Glutamatergic neuron (in vitro differentiated cells): ENCODE measurements at regions not wholly inside any gene's neighbourhood (a gene's known extent, or its start where the extent isn't known, plus 50 kb on each side); places are given as distances from the start of the nearest gene placed in this dataset.

Source experiments
- DNase-seq: peaks from one replicate; pipeline ENCODE4 v3.0.0; 2022
- H3K27ac Mint-ChIP-seq: one replicate; pipeline ENCODE4 v1.8.0; 2020; ENCODE audit warnings: mild to moderate bottlenecking, mixed read lengths, inconsistent platforms; ENCODE audit not compliant: unreplicated experiment
- H3K27me3 Mint-ChIP-seq: one replicate; pipeline ENCODE4 v1.8.0; 2020; ENCODE audit warnings: mild to moderate bottlenecking, moderate library complexity, mixed read lengths, inconsistent platforms; ENCODE audit not compliant: unreplicated experiment
- H3K36me3 Mint-ChIP-seq: one replicate; pipeline ENCODE4 v1.8.0; 2020; ENCODE audit warnings: mild to moderate bottlenecking, mixed read lengths, inconsistent platforms; ENCODE audit not compliant: unreplicated experiment
- H3K4me1 Mint-ChIP-seq: one replicate; pipeline ENCODE4 v1.8.0; 2020; ENCODE audit warnings: mild to moderate bottlenecking, low read depth, mixed read lengths, inconsistent platforms; ENCODE audit not compliant: unreplicated experiment
- H3K4me3 Mint-ChIP-seq: one replicate; pipeline ENCODE4 v1.8.0; 2020; ENCODE audit warnings: mild to moderate bottlenecking, mixed read lengths, inconsistent platforms; ENCODE audit not compliant: unreplicated experiment
- H3K9me3 Mint-ChIP-seq: one replicate; pipeline ENCODE4 v1.8.0; 2020; ENCODE audit warnings: mild to moderate bottlenecking, moderate library complexity, mixed read lengths, inconsistent platforms; ENCODE audit not compliant: unreplicated experiment
- TF ChIP-seq, protein P1 (sequence below): fragments of 200-600 bp; sonication (generic); IDR thresholded peaks from one replicate; pipeline ENCODE4 v1.5.0; 2021; ENCODE audit not compliant: partially characterized antibody, unreplicated experiment

DNA sequence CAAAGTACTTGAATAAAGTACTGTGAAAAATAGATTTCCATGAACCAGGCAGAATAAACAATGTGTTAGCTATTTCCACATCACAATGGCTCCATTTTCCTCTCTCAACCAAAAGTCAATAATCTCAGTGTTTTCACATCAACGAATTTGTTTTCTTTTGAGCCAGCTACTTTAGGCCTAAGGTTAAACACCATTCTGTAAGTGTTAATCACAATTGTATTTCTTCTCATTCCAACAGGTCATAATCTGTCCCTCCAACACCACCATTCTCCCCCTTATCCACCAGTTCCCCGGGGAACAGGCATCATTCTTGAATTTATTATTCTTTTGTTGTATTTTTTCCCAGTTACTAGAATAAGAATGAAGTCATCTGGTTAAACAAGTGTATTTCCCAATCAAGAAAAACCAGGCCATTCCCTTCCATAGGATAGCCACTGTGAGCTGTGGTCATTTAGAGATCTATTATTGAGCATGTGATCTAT lies 66.2 kb upstream of the PALMD start:
- Mint-ChIP-seq H3K4me3 (no peak overlapping the region), H3K27me3 (peaks cover 6% of the 10 kb centered on the region), H3K9me3 (peaks cover 8% of the 10 kb centered on the region), H3K36me3 (no peaks in the 10 kb centered on the region), H3K4me1 (peaks cover 18% of the 10 kb centered on the region), H3K27ac (no peak overlapping the region)
- DNase-seq, result no peak
- TF ChIP-seq, protein P1, sequence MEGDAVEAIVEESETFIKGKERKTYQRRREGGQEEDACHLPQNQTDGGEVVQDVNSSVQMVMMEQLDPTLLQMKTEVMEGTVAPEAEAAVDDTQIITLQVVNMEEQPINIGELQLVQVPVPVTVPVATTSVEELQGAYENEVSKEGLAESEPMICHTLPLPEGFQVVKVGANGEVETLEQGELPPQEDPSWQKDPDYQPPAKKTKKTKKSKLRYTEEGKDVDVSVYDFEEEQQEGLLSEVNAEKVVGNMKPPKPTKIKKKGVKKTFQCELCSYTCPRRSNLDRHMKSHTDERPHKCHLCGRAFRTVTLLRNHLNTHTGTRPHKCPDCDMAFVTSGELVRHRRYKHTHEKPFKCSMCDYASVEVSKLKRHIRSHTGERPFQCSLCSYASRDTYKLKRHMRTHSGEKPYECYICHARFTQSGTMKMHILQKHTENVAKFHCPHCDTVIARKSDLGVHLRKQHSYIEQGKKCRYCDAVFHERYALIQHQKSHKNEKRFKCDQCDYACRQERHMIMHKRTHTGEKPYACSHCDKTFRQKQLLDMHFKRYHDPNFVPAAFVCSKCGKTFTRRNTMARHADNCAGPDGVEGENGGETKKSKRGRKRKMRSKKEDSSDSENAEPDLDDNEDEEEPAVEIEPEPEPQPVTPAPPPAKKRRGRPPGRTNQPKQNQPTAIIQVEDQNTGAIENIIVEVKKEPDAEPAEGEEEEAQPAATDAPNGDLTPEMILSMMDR, result no peak

DNA sequence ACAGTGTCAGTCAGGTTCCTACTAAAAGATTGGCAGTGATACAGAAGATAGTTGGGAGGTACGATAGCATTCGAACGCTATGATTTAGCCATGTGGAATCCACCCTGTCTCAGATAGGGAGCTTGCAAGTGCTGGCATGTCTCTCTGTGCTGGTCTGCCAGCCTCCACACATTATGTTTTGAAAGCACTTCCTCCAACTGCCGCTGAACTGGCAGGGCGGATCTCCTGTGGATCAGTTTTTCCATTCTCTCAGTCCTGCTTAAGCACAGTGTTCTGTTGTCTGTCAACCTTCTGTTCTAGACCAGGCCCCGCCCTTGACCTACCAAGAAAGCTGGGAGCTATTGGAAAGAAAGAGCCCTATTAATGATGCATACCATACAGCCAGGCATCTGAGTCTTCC lies 65.5 kb upstream of the PALMD start:
- DNase-seq, result no peak
- Mint-ChIP-seq H3K36me3 (no peaks in the 10 kb centered on the region), H3K9me3 (peaks cover 8% of the 10 kb centered on the region), H3K4me3 (no peak overlapping the region), H3K27me3 (peaks cover 6% of the 10 kb centered on the region), H3K27ac (no peak overlapping the region), H3K4me1 (peaks cover 18% of the 10 kb centered on the region)
- TF ChIP-seq, protein P1, result no peak

DNA sequence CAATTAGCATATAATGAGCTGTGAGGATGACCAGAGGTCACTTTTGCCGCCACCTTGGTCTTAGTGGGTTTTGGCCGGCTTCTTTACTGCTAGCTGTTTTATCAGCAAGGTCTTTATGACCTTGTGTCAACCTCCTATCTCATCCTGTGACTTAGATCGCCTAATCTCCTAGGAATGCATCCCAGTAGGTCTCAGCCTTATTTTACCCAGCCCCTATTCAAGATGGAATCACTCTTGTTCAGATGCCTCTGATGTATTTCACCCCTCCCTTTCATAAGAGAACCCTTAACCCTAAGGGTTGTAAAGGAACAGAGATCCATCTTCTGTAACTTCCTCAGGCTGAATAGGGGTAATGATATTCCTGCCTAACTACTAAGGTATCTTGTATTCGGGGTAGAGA lies 58.9 kb upstream of the PALMD start:
- no peak overlapping the region for H3K27ac Mint-ChIP-seq
- DNase-seq, result no peak
- no peak overlapping the region for H3K4me3 Mint-ChIP-seq
- TF ChIP-seq, protein P1, result no peak
- no peaks in the 10 kb centered on the region for H3K4me1 Mint-ChIP-seq
- no peaks in the 10 kb centered on the region for H3K36me3 Mint-ChIP-seq
- H3K27me3 Mint-ChIP-seq, result no peaks in the 10 kb centered on the region
- H3K9me3 Mint-ChIP-seq, result no peaks in the 10 kb centered on the region

DNA sequence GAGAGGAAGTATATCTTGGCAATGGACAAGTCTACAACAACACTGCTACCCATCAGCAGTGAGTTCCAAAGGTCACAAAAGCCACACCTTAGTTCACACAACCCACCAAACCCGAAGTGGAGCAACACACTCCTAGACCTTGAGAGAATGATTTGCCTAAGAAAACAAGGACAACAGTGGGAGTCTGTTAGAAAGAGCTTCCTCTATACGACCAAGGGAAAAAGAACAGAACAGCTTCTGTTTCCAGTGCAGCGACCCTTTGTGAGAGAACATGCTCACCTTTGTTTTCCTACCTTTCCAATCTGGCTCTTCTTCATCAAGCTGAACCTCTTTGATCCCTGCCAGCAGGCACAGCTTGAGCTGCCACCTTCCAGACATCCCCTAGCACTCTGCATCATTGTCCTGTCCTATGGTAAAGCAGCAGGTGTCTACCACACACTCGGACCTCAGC lies 56.7 kb upstream of the PALMD start:
- H3K4me1 Mint-ChIP-seq, result no peaks in the 10 kb centered on the region
- TF ChIP-seq, protein P1, result no peak
- no peak for DNase-seq
- no peak overlapping the region for H3K27ac Mint-ChIP-seq
- no peaks in the 10 kb centered on the region for H3K27me3 Mint-ChIP-seq
- H3K9me3 Mint-ChIP-seq, result no peaks in the 10 kb centered on the region
- no peaks in the 10 kb centered on the region for H3K36me3 Mint-ChIP-seq
- H3K4me3 Mint-ChIP-seq, result no peak overlapping the region

DNA sequence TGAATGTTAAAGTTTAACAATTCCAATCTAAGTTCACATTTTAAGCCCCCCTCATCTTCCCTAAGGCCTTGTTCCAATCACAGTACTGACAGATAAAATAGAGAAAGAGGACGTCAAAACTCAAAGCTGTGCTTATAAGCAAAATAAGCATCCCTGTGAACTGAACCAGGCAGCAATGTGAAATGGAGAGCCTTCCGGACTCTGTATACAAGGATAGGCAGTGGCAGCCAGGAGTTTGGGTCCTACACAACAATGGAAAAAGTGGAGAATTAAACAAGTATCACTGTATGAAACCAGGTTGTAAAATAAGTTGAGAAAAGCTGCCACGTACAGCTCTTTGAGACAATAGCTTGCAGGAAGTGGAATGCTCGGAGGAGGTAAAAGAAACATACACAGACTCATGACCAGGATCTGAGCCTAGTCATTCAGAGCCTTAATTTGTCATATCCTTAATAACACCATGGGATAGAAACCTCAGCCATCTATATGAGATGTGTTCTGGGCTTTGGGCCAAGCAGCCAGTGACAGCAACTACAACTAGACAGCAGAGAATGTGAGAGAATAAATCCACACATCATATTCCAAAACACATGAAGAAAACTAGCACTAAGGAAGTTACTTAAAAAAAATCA lies 55.2 kb upstream of the PALMD start:
- TF ChIP-seq, protein P1, result no peak
- Mint-ChIP-seq H3K36me3 (no peaks in the 10 kb centered on the region), H3K4me3 (no peak overlapping the region), H3K4me1 (no peaks in the 10 kb centered on the region), H3K9me3 (no peaks in the 10 kb centered on the region), H3K27me3 (no peaks in the 10 kb centered on the region), H3K27ac (no peak overlapping the region)
- no peak for DNase-seq
